HG03457 (cell line): ENCODE measurements at regions not wholly inside any gene's neighbourhood (a gene's known extent, or its start where the extent isn't known, plus 50 kb on each side); places are given as distances from the start of the nearest gene placed in this dataset.

Experiments used
- ATAC-seq: cut with Tn5 transposase; IDR thresholded peaks from one replicate; pipeline ENCODE4 v1.9.1; 2021; ENCODE audit warnings: moderate number of reproducible peaks; ENCODE audit not compliant: unreplicated experiment

- ATAC-seq: no peak
These were observed 215.9 kb upstream of the FAR2 start for GRCh38 chr12:28933176-28933575.

- no peak for ATAC-seq
These were observed 215.1 kb upstream of the FAR2 start for GRCh38 chr12:28933864-28934527.

- no peak for ATAC-seq
These were observed 212.9 kb upstream of the FAR2 start for GRCh38 chr12:28936221-28936620.

GRCh38 chr12:28936711-28937110, 212.4 kb upstream of the FAR2 start:
- no peak for ATAC-seq

GRCh38 chr12:28937196-28937595, 211.9 kb upstream of the FAR2 start:
- no peak for ATAC-seq

DNA sequence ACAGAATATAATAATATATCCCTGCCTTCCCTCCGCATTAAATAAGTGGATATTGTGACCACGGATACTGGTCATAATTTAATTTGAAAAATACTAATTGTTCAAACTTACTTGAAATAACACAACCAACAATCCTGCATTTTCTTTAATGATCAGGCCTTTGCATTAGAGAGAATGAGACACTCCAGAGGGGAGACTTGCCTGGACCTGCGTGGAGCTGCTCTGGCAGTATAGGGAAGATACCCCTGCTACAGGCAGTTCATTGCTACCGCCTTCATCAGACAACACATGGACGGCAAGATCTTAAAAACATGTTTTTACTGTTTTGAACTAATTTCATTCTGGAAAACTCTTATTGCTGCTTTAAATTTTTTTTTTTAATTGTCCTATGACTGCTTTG, 211.0 kb upstream of the FAR2 start:
- no peak for ATAC-seq

GRCh38 chr12:28938581-28939235, 210.4 kb upstream of the FAR2 start:
- no peak for ATAC-seq

DNA sequence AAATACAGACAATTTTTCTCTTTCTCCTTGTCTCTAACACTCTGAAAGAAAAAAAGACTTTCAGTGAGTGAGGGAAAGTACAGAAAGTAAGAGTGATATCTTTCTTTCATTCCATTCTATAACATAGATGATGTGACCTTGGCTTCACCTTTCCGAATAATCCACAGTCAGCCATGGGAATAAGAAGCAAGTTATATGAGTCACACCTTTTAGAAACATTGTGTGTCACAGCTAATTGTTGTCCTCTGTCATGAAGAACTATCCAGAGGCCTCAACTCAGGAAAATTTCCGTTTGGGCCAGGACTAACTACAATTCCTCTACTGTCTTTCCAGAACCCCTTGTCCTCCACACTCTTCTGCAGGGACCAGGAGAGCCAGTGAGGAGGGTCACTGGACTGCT, 209.7 kb upstream of the FAR2 start:
- ATAC-seq: no peak

DNA sequence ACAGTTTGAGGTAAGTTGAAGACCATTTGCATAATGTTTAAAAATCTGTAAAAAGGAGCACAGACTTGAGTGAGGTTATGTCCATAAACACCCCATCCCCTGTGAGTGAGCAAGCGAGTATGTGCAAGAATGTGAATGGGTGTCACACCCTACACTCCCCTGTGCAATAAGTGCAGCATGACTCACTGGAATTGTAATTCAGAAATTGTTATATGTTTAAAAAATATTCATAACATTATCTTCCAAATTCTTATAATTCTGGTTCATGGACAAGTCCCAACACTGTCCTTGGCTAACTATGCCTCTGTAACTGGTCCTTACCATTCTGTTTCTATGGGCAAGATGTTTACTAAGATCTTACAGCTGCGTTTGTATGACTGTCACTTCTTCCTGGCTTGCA, 207.8 kb upstream of the FAR2 start:
- no peak for ATAC-seq

DNA sequence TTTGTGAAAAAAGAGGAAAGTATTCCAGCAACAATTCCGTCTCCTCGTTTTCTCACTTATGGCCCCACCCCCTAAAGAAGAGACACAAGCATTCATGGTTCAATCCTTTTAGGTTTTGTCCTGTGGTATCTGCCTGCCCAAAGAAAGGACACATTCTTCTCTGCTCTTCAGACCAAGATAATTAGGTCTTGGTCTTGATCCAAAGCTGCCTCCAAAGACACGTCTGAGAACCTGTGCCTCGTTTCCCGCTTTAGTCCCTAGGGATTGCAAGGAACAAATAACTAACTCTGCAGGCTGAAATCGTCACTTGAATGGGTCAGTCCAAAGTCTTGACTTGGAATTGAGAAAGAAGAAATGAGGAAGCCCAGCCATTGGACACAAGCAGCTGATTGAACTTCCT, 202.7 kb upstream of the FAR2 start:
- no peak for ATAC-seq

DNA sequence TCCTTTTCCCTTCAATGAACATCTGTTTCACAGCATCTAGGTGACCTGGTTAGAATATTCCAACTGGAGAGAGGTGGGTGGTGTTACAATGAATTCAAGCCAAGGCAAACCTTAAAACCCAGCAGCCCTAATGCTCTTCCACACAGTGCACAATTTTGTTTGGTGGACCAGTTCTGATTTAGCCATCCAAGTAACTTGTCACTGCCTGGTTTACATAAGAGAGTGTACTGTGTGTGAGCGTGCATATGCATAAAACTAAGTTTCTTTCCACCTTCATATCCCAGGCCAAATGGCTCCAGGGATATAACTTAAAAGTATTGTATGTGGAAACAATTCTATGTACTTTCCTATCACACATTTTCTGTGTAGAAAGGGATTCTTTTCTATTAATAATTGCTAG, 200.4 kb upstream of the FAR2 start:
- no peak for ATAC-seq

- ATAC-seq: no peak
These were observed 199.9 kb upstream of the FAR2 start for GRCh38 chr12:28949184-28949583.

DNA sequence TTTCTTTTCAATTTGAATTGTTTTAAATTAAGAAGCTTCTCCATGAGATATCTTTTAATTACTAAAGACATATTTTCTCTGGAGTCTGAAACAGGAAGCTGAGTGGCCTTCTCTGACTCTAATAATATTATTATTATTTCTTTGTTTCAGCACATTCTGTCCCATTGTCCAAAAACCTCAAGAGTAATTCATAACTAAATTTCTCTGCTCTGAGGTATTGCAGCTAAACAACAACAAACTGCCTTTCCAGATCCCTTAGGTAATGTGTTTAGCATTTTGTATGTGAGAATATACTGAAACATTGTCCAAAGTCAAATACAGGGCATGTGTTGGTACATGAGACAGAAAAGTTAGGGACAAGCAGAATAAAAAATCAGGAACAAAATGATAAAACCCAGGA, 199.0 kb upstream of the FAR2 start:
- ATAC-seq: no peak

DNA sequence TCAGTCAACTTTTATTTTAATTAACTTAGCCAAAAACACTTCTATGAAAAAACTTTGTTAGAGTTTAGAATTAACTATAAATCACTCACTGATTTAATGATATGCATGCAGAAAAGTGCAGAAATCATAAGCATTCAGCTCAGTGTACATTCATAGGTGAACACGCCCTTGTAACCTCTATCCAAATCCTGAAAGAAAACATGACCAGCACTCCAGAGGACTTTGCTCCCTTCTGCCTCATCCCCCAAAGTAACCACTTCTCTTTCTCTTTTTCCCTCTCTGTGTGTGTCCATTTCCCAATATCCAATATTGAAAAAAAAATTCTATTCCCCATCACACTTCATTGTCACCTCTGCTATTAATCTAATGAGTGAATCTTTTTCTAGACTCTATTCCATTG, 197.1 kb upstream of the FAR2 start:
- no peak for ATAC-seq

DNA sequence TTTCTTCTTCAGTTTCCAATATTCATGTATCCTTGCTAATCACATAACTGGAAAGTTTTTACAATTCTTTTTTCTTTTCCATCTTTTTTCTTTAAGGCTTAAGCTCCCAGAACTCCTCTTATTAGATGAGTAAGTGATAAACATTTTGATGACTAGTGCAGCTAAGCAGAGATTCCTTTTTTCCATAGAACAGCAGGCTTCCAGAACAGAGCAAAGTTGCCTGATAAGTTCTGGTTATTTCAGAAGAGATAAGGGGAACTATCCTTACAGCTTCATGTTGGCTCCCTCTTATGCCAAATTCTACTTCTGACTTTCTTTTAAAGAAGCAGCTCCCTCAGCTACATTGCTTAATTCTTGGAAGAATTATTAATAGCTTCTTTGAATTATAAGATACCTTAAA, 194.7 kb upstream of the FAR2 start:
- no peak for ATAC-seq

DNA sequence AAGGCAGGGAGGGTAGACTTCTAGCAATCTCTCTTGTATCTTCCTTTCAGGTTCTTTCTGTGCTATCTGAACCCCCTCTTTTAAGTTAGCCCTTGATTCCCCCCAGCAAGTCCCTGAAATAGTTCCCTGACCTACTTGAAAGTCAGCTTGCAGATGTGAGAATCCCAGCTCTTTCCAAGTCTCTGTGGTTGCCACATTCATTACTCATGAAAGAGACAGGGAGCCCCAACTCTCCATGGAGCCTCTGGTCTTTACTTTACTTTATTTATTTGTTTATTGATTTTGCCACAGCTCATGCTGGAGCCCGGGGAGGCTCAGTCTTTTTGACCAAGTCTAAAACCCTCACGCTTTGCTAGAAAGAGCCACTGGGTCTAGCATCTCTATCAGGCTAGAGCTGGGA, 193.6 kb upstream of the FAR2 start:
- no peak for ATAC-seq

GRCh38 chr12:28955931-28956330, 193.1 kb upstream of the FAR2 start:
- no peak for ATAC-seq

DNA sequence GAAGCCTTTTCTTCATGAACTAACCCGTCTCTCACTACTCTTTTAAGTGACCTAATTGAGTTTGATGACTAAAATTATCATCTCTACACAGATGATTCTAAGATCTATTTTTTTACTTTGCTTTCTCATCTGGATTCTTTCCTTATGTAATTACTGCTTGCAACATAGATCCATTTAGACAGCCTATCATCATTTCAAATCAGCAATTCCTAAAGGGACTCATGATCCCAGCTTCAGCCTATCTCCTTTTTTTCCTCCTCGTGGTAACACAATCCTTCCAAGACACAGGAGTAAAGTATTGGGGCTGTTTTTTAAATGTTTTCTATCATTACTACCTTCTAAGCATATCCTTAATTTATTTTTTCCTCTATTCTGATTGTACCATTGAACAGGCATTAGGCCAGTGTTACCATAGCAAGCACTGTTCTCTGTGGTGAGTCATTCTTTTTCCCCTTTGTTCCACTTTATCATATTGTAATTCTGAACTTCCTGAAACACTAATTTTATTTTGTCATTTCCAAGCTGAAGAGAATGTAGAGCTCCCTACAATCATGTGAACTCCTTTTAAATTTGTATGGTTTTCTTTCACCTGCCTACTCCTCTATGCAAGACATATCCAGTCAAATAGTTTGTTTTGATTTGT, 190.4 kb upstream of the FAR2 start:
- no peak for ATAC-seq

DNA sequence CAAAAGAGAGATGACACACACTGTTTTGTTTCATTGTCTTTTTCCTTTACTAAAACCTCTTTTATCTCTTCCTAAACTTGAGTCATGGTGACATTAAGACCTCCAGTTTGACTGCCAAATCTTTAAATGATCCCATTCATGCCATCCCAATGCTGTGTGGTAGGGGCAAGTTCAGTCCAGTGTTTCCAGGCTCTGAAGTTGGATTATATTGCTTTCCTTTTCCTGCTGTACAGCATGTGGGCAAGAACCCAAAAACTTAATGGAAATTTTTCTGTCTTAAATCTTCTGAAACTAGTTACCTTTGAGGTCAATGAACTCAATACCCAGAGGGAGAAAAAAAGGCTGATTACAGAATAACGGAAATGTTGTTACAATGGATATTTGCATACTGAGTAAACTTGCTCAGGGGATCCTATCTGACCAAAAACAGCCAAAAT, 187.1 kb upstream of the FAR2 start:
- ATAC-seq: no peak

DNA sequence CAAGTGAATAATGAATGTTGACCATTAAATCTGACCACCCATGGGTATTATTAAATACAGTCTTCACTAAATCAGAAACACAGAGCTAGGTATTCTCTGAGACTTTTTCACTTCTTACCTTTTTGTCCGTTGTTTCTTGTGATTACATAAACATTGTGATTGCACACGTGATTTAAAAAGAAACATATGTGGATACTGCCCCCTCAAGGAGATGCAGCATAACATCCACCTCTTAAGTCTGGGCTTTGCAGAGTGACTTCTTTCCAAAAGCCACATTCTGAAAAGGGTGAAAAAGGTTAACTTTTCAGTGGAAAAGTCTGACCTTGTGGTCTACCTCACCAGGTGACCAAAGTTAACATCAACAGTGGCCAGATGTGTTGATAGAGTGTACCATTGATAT, 185.5 kb upstream of the FAR2 start:
- no peak for ATAC-seq

DNA sequence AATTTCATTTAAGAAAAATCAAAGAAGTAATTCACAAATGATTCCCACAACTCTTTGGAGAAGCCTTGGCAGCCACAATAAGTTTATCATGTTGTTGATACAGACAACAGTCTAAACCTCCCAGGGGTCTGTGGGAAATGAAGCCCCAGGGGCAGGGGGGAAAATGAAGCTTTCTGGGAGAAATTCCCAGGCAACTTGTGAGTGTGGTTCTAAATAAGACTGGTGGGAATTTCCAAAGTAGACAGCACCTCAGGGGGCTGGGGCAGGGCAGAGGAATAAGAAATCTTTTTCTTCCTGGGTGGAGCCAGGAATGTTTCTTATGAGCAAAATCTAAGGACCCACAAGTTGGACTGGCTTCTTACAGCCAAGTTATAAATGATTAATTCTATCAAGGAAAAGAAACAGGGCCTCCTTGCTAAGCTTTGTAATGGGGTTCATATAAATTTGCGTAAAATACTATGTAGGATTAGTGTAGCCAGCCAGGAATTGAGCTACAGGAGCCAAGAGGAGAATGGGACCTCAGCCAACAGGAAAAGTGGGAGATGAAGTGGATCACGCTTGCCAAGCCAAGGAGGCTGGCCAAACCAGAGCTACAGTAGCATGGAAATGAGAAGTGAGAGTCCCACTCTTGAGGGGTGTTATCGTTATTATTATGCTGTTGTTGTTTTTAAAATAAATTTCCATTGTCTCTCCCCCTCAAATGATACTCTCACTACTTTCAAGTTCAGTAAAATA, 182.9 kb upstream of the FAR2 start:
- ATAC-seq: no peak

DNA sequence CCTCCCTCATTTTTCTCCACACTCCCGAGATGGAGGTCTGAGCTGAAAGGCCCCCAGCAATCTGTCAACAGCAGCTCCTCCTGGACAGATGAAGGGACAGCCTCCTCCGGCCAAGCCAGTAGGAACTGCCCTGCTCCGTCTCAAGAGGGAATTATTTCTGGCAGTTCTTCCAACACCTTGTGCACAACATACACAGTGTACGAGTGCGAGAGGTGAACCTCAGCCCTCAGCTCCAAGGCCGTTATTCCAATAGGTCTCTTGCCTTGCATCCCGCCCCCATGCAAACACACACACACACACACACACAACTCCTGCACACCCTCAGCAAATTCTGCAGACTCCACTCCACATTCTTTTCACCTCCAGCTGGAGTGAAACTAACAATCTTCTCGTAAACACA, 181.7 kb upstream of the FAR2 start:
- no peak for ATAC-seq
